AML-193 (cell line): ENCODE measurements at regions not wholly inside any gene's neighbourhood (a gene's known extent, or its start where the extent isn't known, plus 50 kb on each side); places are given as distances from the start of the nearest gene placed in this dataset.

ENCODE experiments used
- DNase-seq, 2 experiments: peaks; one replicate each; lab custom pipeline; 2025; lab: John Stamatoyannopoulos, UW

DNA sequence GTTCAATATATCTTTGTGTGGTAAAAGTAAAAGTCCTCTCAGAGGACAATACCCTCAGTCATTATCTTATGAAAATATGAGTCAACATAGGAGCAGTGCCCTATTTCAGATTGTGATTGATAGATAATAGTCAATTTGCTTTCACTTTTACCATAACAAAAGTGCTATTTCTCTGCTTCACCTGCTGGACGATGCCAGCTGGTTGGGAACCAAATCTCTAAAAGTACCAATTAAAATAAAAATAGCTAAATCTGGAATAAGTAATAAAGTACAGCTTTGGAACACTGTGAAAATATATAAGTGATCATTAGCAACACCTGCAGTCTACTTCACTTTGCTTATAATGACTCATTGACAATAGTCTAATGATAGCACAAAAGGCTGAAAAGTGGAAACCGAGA is 390.3 kb upstream of the AGTR1 start:
- DNase-seq, result no peak

DNA sequence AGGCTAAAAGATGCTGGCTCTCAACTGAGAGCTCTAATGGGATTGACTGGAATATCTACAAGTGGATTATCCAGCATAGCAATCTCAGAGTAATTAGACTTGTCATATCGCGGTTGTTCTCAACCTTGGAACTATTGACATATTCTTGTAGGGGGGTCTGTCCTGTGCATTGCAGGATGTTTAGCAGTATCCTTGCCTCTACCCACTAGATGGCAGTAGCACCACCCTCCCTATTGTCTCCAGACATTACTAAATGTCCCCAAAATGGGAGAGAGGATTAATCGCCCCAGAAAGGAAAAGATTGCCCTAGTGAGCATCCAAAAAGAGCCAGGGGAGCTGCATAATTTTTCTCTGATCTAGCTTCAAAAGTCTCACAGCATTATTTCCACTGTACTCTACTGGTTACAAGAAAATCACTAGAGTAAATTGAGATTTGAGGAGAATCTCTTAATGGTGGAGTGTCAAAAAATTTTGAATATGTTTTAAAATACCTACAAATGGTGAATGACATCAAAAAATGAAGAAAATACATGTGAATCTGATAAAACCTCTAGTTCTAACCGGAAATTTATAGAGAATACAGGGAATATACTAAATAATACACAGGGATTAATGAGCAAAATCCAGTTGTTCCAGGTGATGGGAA is 388.2 kb upstream of the AGTR1 start:
- peak; percentile 50 to 61 for DNase-seq

DNA sequence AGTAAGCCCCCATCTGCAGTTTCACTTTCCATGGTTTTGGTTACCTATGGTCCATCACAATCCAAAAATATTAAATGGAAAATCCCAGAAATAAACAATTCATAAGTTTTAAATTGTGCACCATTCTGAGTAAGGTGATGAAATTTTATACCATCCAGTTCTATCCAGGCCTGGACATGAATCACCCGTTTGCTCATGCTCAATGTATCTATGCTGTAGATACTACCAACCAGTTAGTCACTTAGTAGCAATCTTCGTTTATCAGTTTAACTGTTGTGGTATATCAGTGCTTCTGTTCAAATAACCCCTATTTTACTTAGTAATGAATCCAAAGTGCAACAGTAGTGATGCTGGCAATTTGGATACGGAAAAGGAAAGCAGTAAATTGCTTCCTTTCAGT is 381.9 kb upstream of the AGTR1 start:
- DNase-seq, result no peak

DNA sequence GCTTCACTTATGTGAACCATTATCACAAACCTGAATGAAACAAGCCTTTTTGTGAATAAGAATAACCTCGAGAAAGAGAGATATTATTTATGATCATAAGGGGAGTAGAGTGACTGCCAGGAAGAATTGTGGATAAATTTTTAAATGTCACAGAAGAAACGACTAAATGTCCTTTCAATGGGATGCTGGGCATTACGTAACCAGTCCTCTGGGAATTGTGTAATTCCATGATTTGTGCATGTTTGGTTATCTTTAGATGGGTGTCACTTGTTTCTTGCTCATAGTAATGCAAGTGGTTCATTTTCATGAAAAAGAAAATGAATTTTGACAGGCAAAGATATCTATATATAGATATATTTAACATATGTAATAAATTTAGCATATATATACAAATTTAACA is 379.5 kb upstream of the AGTR1 start:
- no peak for DNase-seq

DNA sequence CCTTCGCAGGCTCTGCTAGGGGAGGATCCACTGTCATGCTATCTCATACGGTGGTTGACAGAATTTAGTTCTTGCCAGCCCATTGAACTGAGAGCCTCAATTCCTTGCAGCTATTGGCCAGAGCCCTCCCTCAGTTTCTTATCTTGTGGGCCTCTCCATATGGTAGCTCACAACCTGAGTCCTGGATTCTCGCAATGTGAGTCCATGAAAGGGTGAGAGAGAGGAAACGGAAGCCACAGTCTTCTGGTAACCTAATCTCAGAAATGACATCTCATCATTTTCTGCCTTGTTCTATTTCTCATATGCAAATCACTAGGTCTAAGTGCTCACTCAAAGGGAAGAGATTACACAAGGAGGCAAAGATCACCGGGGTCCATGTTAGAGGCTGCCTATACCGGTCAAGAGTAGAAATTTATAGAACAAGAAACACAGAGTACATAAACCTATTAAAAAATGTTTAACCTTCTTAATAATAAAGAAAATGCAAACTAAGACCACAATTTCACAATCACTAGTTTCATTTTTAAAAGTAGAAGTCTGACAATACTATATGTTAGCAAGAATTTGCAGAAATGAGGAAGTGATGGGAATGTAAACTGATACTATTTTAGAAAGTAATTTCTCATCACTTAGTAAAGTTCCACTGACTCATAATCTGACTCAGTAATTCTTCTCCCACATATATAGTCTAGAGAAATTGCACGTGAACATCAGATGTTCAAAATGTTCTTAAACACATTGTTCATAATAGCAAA is 378.4 kb upstream of the AGTR1 start:
- peak; percentile 87 to 93 for DNase-seq

DNA sequence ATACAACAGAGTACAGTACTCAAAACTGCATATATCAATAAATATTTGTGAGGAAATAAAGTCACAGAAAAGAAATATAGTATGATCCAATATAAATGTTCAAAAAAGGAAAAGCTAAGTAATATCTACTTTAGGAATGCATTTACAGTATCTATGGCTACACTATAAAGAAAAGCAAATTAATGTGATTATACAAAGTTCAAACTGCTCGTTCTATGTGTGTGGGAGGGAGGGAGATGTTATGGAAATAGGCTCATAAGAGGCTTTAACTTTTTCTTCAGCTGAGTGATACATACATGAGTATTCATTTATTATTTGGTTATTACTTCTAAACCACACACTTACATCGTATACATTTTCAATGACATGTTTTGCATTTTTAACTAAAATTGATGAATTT is 377.7 kb upstream of the AGTR1 start:
- DNase-seq, result no peak

DNA sequence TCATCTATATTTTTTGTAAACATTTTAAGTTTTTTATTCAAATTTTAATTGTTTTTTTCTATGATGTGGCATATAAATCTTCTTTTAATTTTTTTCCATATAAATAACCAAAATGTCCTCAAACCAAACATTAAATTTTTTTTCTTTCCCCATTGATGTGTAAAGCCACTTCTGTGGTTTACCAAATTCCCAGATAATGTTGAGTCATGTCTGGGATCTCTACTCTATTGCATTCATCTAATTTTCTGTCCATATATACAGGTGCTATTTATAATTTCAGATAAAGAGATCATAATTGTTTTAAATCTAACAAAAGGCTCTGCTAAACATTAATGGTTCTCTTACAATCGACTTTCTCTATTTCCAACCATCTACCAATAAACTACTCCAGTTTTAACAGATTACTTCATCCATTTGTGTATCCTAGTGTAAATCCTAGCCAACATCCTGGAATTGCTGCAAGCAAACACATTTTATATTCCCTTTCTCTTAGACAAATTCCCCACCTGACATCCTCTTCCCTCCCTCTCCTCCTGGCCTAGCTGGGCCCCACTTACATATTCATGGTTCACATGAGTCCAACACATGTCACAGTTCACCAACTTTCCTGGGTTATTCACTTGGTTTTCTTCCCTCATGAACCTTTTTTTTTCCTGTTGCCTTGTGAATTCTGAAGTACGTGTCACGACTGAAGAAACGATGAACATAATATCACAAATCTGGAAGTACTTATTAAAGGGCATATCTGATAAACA is 368.0 kb upstream of the AGTR1 start:
- DNase-seq, result no peak

DNA sequence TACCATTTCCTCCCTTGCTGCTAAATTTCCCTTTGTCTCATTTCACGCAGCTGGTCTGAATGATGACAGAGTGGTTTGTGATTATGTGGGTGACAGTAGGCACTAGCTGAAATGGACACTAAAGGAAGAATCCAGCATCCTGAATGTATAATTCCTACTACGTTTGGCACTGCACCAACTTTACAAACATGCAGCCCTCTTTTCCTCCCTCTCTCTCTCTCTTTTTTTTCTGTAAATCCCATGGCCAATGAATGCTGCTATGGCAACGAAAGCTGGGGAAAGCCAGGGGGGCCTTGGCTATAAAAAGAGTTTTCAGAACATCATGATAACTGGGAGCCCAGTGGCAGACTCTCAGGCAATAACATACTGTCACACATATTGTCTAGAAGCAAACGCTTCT is 367.2 kb upstream of the AGTR1 start:
- DNase-seq, result no peak

DNA sequence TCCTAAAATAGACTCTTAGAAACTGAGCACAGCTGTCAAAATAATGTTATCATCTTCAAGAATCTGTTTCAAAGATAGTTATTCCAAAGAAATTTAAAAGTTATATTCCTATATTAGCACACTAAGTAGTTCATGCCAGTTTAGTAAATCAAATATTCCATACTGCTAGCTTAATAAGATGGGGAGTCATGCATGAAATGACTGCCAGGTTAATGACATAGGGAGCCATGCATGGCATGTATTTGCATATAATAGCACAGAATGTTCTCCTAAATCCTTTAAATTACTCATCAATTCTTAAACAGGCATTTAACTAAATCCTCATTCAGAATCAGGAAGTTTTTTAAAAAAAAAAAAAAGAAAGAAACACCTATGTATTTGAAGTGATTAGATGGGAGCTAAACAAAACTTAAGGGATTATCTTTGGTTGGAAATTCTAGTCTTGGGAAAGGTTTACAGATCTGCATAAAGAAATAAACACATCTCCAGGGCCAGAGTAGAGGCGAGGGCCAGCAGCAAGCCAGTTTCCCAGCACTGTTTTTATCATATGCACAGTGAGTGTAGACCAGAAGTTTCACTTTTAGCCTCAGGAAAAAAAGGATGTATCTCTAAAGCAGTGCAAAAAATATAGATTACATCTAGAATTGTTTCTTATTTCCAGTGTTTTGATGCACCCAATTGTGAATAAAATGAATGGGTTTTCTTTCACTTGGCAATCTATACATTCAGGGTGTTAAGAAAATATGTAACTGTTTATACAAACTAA is 366.4 kb upstream of the AGTR1 start:
- DNase-seq, result no peak

DNA sequence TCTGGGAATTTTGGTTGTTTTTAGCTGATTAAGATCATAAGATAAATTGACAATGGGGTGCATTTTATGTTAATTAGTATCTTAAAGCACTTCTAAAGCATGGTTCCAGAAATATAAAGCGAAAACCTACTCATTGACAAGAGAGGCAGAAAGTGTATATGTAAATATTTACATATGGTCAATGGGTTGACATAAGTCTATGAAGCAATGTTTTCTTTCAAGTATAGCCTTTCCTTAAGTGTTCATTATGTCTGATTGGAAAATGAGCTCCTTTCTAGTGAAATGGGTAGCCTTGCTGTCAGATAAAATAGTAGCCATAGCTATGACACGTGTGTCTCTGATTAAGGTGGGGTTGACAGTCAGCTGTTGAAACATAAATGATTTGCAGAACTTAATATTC is 365.2 kb upstream of the AGTR1 start:
- DNase-seq, result no peak

DNA sequence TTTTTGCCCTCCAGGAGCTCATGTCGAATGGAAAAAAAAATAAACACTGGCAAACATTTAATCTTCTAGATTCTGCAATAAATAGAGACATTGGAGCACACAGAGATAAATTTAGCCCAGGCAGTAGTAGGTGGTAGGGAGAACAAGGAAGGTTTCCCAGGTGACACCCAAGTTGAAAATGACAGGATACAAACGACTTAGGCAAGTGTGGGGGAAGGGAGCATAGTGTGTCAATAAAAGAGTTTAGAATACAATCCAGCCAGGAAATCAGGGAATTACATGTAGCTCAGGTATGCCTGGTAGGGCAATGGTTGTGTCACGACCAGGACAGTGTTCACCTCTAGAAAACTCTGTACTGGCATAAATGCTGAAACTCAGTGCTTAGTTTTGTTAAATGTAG is 364.6 kb upstream of the AGTR1 start:
- DNase-seq, result no peak

DNA sequence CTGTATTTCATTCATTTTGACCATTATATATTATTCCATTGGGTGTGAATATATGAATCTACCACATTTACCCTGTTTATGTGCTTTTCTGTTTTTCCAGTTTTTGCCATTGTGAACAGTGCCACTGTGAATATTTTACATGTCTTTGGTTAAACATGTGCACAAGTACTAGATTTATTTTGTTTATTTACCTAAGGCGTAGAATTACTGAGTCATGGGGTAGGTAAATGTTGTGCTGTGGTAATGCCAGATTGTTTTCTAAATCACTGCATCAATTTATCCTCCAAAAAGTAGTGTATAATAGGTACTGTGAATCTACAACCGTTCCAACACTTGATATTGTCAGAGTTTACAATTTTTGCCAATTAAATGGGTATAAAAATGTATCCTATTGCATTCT is 362.1 kb upstream of the AGTR1 start:
- DNase-seq, result no peak

DNA sequence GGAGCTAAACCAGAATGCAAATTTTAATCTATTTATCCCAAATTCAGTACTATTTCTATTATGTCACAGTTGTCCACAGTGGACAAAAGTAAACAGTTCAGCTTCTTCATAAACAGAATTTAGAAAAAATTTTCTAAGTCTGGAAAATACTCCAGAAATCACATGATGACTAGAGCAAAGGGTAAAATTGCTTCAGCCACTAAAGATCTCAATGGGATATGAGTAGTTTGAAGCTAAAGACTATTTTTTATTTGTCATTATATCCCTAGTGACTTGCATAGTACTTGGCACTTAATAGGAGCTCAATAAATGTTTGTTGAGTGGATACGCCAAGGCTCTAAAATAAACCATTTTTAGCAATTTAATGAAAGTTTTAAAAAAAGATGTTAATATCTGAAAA is 354.3 kb upstream of the AGTR1 start:
- DNase-seq, result no peak

DNA sequence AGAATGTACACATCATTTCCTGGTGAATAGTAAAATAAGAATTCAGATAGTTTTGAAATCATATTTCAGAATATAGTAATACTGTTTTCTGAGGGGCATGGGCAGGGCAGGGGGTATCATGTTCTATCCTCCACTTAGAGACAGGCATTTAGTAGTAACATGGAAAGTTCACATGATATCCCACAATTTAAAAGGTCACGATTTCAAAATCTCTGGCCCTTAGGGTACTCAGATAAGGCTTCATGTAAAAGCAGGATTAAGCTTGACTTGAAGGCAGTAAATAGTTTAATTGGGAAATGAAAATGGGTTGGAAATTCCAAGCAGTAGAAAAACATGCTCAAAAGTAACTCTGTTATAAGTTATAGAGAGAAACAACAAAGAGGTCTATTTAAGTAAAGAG is 353.2 kb upstream of the AGTR1 start:
- DNase-seq, result no peak

DNA sequence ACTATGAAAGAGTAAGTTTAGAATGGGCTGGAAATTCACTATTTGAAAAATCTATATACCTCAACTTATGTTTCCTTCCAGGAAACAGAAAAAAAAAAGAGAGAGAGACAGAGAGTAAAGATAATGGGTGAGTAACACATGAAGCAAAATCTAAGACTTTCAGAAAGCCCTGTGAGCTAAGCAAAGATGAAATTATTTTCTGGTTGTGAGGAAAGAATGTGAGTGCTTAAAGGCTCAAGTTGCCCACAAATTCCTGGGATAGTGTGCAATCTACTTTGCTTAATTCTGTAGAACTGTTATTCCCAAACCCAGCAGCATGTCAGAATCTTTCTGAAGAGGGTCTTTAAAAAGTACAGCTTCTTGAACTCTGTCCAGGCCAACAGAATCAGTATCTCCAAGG is 337.7 kb upstream of the AGTR1 start:
- no peak for DNase-seq

DNA sequence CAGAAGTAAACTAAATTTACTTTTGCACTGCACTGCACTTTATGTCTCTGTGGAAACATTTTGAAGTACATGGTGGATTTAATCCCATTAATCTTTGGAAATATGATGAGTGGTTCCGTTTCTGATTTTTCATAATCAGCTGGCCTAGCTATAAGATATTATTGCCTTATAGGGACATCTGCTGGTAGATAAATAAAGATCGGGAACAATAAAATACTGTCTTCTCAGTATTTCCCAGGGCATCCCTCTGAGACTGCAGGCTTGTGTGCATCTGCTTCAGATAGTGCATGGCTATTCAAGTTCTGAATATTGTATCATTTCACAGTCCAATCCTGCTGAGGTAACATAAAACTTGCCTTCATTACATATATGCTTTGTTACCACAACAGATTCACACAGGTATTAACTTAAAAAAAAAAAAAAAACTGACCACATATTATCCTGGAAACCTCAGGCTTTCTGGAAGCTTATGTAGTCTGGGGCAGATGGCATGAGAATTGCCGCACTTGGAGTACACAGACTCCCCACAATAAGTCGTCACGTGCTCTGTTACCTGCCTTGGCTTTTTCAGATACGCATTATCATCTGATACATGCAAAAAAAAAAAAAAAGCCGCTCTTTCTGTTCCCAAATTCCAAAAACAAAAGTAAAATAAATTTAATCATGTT is 330.8 kb upstream of the AGTR1 start:
- DNase-seq, result peak; percentile 9 to 21

DNA sequence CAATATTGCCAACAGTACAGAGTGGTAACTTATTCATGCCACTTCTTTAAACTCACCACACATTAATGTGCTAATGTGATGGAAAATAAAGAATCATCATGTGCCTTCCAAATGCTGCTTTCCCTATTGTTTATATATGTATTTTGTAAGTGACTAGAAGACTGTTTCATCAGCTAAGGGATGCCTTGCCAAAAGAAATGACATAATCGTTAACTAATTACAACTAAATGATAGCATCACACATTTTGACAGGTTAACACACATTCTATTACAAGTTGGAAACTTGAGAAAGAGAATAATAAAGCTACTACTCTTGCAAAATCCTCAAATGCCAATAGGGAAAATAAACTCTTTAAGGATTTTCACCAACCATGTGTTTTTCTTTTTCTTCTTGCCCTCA is 329.9 kb upstream of the AGTR1 start:
- DNase-seq, result no peak

DNA sequence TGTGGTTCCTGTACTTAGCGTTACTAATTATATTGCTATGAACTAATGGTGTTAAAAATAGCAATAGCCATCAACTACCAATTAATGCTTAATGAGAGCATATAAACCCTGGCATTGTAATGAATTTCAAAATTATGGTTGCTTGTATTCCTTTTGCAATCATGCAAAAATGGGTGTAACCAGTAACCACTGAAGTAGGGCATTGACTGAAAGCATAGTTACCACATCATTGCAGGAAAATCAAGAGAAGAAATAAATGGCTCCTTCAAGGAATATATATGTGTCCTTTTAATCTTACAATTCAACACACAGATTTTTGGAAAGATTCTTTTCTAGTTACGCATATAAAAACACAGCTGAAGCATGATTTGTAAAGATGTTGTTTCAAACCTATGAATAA is 328.3 kb upstream of the AGTR1 start:
- no peak for DNase-seq

DNA sequence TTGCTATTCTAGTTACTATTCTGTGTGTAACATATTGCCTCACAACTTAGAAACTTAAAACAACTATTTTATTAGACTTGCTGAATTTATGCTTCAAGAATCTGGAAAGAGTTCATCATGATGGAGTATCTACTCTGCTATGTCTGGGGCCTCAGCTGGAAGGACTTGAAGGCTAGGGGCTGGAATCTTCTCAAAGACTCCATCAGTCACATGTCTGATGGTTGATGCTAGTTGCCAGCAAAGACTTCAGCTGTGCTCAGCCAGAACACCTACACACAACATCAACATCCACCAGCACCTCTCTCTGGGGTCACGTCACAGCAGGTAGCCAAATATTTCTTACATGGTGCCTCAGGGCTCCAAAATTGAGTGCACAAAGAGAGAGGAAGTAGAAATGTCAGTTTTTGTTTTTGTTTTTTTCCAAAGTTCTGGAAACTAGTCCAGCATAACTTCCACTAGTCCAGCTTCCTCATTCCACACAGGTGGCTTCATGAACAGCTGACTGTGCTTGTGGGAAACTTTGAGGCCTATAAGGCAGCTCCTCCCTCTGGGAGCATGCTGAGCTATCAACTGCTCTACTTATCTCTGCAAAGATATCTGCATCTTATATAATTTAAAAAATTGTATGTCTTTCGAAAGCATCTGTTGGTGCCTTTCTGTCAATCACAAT is 325.4 kb upstream of the AGTR1 start:
- no peak for DNase-seq

DNA sequence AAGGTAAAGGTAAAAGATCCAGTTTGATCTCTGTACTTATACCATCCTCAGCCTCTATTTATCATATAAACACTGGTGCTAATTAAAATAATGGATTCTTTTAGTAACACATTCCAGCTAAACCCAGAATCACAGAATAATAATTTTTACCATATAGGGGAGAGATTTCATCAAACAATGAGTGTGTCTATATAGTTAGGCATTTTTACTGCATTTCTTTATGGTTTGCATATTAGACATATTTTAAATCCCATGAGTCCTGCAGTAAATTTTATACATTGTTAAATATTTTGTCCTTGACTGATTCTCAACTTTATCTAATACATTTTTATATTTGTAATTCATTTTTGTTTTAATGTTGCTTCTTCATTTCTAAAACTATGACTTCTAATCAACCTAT is 323.7 kb upstream of the AGTR1 start:
- DNase-seq, result no peak

DNA sequence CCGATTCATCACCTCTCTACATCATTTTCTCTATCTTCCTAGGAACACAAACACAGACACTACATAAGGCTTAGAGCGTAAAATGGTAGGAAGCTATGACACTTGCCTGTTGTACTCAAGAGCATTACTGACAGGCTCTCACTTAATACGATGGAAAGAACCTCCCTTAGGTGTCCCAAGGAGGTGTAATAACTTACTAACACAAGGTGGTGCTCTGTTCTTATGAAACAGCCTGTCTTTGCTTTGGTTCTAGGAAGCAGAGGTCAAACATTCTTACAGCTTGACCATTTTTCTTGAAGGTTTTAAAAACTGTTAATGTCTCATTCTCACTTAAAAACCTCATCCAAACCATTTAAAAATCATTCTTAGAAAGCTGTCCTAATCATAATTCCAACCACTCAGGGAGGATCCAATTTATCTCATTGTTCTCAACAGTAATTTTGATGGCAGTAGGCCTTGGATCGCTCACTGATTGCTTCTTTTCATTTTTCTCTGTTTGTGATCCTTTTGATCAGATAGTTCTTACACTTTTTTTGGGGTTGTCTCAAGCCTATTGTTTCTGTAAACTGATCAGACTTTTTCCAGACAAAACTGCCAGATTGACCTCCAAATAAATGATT is 317.8 kb upstream of the AGTR1 start:
- DNase-seq, result peak; percentile 82 to 86
